ENCODE measurements at regions not wholly inside any gene's neighbourhood (a gene's known extent, or its start where the extent isn't known, plus 50 kb on each side); places are given as distances from the start of the nearest gene placed in this dataset.

DNA sequence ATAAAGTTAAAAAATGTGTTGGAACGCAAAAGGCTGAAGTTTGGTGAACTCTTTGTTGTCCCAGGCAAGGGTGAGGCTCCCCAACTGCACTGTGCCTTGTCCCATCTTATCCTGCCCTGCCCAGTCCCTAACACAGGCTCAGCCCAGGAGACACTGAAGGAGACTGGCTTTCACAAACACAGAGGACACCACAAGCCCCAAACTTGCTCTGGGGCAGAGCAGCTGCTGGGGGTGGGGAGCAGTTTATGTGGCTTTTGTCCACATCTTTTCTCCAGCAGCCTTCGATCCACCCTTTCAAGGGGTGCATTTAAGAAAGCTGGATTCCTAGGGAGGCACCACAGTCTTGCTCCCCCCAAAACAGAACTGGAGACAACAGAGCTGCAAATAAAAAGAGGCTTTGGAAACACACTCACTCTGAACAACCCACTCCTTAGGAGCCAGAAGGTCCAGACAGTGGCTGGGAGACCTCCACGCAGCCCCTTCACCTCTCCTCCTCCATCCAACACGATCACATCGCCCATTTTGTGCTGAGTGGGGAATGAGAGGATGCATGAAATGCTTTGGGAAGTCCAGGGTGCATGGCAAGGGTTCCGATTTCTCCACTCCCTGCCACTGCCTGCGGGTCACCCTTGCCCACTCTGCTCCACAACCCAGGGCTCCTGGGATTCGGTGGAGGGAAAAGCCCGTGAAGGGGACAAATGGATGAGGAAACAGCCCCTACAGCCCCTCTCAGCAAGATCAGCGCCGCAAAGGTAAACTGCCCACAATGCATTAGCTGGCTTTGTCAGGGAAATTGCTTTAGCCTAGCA, 260.5 kb upstream of the TLE3 start:
- no peak for DNase-seq

DNA sequence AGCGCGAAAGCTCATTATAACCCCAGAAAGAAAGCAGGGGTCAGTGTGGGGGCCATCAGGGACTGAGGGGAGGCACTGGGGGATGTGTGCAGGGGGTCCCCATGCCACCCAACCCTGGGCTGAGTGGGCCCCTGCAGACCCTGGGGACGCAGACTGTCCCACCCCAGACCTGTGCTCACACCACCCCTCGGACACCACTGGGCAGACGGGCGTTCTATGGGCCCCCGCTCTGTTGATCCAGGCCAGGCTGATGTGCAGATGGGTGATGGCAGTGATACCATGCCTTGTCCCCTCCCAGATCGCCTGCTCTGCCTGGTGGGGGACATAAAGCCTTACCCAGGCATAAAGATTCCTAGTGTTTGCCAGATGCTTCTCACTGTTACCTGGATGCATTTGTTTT, 259.7 kb upstream of the TLE3 start:
- no peak for DNase-seq

DNA sequence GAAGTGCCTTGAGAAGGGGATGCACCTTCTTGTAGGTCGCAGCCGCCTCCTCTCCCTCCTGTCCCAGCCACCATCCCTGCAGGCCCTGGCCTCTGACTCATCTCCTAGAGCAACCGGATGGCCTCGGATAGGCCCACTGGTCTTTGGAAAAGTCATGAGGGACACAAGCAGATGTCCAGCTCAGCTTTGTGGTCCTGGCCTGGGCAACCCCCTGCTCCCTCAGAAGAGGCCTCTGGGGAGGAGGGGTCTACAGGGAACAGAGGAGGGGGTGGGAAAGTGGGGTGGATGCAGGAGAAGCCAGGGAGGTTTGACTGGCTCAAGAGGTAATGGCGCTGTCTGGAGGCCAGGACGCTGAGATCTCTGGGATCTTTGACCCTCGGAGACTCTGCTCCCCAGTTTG, 259.2 kb upstream of the TLE3 start:
- DNase-seq, result no peak

DNA sequence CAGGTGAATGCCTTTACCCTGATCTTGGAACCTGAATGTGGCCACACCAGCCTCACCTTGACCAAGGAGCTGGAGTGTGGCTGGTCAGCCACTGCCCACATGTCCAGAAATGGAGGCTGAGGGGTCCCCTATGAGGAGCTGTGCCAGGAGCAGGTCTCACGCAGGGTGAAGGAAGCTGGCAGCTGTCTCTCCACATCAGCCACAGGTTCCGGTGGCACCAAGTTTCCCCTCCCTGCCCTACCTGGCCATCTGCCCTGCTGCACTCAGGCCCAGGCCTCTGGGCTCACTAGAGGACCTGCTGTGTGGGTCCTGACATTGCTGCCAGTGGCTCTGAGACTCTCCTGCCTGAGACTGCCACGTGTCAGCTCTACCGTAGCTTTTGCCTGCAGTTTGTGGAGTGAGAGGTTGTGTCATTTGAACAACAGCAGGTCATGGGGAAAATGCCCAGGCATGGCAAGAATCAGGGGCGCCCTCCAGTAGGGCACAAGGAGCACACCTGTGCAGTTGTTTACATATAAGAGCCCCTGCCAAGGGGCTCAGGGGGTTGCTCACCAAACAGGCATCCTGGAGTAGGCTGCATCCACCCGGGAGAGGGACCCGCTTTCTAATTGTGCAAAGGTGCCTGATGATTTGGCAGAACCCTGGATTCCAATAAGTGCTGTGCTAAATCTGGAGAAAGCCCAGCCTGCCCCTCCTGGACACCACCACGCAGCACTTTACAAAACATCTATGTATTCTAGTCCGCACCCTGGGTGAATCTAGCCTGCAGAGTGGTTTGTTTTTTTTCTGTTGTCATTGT, 258.5 kb upstream of the TLE3 start:
- DNase-seq, result no peak

DNA sequence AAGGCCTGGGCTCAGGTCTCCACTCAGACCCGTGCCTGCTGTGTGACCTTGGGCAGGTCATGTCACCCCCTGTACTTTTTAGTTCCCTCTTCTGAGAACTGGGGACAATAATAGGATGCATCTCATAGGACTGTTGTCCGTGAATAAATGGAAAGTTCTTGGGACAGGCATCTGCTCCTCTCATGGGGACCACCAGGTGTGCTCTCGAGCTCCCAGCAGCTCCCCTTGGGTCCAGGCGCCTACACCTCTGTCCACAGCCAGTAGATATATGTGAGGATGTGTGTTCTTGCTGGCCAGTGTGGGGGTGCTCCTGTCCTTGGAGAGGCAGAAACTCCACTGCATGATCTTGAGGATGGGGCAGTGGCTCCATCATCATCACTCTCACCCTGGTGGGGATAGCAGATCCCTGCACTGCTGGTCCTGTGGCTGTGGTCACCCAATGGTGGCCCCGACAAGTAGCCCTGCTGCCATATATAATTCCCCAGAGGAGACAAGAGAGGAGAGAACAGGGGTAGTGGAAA, 257.6 kb upstream of the TLE3 start:
- no peak for DNase-seq

DNA sequence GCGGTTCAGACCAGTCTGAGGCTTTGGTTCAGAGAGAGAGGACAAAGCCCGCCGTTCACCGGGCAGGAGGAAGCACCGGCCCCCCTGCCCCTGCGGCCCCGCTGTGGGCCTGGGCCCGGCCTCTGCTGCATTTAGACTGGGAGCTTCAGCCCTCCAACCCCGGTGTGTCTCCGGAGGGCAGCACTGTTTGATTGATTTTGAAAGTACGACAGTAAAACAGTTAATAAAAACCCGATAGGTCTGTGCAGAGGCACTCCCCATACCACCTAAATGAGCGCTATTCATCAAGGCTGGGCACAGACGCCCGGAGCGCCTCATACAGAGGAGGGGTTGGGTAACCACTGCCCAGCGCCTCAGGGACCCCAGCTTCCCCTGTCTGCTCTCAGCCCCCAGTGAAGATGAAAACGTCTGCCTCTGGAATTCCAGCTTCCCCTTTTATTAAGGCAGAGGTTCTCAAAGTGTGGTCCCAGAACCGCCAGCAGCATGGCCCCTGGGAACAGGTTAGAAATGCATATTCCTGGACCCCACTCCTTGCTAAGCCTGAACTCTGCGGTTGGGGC, 256.7 kb upstream of the TLE3 start:
- DNase-seq, result no peak

DNA sequence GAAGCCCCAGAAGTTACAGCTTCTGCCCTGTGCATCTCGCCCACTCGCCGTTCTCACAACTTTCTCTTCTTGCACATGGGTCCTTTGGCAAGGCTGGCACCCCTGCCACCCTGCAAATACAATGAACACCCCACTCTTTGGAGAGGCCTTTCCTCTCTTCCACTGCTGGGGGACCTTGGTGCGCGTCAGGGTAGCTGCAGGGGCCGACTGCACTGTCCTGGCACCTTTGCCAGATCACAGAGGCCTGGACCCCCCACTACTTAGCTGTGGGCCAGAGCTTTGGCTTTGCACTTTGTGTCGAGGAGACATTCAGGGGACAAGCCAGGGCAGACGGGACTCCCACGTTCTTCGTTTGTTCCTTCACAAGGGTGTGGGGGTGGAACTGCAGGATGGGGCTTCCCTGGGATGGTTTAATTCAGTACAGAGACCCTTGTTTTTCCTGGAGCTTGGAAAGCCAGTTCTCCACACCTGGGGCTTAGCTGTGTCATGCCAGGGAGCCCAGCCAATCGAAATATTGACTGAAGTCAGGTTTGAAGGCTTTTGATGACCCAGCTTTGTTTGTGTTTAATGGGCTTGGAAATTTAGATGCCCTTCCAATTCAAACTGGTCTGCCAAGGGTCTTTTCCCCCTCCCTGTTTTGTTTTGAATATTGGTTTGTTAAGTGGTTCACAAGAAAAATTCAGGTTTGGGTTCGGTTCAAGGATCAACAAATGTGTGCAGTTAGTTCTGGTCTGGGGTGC, 256.1 kb upstream of the TLE3 start:
- no peak for DNase-seq

DNA sequence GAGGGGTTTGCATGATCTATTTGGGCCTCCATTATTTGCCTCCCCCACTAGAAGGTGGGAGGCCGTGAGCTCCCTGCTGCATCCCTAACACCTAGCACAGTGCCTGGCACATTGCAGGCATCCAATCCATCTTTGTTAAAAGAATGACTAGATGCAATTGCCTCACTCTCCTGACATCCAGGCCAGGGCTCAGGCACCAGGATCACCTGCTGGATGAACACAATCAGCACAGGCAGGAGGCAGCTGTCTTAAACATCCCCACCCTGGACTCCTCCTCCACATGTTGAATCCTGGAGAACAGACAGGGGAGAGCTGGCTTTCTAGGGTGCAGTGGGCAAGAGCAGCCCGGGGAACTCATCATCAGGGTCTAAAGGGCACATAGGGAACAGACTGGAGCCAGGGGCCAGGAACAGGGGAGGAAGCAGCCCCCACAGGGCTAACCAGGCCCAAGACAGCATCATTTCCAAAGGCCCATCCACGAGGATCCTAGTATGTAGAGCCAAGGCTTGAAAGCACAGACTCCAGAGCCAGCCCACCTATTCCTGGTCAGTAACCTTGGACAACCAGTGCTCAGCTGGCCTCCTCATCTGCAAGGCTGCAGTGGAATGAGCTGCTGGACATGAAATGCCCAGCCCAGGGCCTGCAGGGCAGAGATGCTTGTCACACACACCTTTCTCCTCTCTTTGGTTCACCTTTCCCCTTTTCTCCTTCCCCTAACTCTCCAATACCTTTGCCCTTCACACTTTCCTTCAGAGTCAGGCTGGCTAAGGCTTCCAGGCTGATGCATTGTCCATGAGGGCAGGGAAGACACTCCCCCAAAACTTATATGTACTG, 254.4 kb upstream of the TLE3 start:
- no peak for DNase-seq

DNA sequence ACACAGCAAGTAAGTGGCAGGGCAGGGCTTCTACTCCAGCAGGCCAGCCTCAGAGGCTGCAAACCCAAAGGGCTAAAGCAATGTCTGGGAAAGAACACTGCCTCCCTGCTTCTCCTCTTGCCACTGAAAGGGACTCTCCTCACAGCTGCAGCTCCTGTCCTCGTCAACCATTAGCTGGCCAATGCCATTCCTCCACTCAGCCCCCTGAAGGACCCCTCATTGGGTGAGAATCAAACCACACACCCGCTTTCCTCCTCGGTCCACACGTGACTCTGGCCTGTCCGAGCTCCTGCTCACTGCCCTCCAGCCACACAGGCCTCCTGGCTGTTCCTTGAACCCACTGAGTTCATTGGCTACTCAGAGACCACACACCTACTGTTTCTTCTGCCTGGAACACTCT, 253.7 kb upstream of the TLE3 start:
- DNase-seq, result no peak

DNA sequence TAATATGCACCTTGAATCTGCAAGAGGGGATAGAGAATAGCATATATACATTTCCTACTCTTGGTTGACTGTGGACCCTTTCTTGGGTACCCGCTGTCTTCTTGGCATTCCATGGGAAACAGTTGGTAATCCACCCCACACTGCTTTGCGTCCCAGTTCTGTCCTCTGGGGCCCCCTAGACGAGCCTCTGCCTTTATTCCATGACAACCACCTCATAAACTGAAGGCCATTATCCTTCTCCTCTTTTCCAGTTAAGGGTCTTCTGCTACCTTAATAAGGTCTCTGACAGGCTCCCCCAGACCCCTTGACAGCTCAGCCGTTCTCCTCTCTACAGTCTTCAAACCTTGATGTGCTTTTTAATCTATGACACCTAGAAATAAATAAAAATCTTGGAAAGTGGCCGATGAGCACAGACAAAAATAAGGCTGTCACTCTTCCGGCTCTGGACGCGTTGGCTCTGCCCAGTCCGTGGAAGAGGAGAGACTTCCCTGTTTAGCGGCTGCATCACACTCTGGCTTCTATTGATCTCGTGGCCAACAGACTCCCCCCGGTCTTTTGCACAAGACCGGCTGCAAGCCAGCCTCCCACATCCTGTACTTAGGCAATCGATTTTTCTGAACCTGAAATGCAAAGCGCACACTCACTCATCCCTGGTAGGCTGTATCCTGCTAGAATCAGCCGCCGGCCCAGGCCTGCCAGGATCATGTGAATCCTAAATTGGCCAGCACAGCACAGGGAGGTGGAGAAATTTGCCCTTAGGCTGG, 251.0 kb upstream of the TLE3 start:
- DNase-seq, result no peak

DNA sequence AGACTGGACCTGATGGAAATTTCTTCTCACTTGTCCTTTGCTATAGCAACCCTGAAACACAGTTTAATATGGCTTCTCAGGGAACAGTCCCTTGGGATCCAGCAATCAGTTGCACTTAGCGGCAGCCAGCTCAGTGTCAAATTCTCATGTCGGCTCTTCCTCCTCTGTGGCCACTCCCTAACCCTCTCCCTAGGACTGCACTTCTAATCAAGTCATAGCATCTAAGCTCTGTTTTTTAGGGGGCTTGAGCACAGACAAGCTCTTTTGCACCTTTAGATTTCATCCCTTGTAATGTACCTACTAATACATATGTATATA, 250.5 kb upstream of the TLE3 start:
- no peak for DNase-seq

DNA sequence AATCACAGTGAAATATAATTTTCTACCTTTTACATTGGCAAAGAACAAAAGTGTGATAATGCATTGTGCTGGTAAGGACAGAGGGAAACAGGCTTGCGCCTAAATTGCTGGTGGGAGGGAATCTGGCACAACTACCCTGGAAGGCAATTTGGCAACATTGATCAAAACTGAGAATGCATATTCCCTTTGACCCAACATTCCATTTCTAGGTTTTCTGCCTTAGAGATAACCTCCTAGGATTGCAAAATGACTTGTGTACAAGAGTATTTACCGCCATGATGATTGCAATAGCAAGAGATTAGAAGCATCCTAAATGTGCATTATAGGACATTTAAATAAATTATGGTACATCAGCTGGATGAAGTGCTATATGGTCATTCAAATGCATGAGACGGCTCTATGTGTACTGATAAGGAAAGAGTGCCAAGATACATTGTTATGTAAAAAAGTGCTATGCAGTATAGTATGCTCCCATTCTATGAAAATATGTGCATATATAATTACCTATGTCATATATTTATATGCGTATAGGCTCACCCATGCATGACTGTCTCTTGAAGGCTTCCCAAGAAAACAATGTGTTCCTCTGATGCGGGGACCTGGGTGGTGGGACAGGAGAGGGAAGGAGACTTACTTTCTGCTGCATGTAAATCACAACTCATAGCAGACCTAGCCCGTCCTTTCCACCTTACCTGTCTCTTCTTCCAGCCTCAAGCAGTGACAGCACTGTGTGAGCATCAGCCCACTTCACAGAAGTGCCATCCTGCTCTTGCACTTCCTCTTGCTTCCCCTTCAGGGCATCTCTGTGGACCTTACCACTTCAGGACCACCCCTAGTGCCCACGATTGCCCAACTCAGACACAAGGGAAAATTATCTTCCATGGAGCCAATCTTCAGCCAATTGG, 249.9 kb upstream of the TLE3 start:
- no peak for DNase-seq

DNA sequence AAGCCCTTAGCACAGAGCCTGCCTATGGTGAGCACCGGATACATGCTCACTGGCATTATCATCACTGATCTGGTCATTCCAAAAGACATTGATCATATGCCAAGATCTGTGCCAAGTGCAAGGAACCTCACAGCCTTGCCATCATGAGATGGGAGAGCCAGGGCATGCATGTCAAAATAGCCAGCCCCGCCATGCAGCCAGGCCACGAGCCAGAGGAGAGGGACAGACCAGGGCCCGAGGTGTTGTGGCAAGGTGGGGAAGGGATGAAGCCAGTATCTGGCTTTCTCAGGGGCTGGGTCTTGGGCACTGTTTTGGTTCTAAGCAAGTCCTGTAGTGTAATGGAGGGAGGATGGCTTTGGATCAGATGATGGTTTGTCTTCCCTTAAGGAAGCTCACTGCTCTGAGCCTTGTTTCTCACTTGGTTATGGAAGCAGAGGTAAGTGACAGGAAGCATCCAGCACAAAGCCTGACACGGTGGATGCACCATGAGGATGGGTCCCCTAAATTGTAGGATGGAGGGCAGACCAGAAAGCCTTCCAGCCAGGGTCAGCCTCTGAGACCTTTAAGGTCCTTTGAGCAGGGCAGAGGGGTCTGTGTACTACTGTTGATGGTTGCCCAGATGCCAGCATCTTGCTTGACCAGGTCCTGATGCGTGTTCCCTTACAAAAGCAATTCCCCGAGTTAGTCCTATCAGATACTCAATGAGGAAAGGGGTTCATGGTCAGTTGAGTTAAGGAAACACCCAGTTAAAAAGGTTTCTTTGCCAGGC, 247.7 kb upstream of the TLE3 start:
- no peak for DNase-seq

DNA sequence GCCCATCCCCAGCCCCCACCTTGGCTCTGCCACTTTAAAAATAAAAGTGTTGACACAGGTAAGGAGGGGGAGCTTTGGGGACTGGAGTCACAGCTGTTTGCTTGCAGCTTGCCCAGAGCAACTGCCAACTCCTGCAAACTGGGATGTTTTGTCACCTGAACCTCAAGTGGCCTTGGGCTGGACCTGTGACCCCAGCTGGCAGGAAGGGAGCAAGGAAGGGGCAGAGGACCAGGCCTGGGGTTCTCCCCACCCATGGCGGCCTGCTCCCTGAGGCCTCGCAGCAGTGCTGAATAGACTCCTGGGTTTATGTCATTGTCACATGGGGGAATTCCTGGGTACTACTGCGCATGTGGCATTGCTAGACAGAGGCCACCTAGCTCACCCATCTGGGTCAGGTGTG, 246.9 kb upstream of the TLE3 start:
- no peak for DNase-seq

DNA sequence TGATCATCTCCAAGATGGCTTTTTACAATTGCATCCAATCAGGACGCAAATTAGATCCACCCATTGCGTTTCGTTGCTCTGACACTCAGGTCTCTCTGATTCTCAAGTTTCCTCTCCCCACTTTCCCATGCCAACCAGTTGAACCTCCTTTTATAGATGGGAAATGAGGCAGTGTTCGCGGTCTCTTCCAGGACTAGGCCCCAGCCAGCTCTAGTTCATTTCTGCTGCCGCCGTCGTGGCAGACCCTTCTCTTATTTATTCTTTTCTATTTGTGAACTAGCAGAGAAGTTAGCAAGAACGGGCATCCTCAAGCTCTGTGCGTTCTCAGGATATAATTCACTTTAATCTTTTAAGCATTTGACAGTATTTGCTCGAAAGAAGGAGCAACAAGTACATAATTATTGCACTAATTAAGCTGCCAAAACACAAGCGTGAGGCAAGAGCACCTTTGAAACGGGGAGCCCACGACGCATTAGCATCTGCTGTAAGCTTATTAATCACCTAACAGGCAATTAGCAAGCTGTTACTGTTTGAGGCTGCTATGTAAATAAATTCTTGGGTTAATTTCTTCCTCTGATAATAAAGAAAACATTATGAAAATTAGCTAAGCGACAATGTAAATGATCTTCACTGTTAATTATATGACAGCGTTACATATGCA, 246.4 kb upstream of the TLE3 start:
- DNase-seq, result no peak

DNA sequence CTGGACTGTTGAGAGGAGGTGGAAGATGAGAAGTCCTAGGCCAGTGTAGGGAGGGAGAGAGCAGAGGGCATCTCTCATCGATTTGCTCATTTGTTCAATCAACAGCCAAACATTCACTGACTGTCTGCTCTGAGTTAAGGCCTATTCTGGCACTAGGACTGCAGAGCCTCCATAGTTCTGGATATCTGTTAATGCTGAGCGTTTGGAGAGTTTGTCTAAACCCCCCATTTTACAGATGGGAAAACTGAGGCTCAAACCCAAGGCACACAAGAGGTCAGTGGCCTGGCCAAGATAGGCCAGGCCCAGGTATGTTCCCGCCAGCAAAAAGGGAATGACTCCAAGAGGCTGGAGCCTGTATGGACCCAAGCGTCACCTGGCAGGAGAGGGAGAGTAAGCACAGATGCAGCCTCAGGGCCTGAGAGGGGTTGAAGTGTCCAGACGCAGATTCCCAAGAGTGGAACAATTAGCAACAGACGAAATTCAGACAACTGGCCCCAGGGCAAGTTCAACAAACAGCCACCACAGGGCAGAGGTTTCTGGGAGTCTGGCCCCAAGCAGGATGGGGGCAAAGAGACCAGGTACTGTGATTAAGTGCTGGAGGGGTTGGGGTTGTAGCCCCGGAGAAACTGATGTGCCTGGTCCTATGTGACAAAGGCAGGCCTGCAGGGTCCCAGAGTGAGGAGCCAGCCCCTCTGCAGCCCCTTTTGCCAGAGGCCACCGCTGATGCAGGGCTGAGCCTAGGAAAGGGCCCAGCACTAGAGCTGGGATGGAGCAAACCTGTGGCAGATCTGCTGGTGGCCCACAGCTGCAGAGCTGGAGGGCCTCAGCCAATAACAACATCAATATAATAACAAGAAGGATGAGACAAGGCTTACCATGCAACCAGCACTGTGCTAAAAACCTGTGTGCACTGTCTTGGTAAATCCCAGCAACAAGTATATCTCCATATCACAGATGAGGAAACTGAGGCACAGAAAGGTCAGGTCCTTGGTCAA, 245.1 kb upstream of the TLE3 start:
- no peak for DNase-seq

DNA sequence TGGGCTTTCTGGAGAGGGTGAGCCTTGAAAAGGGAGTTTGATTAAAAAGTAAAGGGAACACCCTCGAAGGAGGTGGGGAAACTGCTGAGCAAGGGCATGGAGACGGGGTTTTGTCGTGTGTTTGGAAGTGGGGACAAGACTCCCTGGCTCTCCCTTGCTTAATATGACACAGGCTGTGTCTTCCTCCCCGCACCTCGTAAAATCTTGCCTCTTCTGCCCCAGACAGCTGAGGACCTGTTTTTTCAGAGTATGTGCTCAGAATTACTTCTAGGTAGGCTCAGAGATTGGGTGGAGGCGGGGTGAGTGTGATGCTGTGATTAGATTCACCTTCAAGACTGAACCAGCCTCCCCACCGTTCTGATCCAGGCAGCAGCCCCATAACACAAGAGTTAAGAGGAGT, 244.4 kb upstream of the TLE3 start:
- no peak for DNase-seq

DNA sequence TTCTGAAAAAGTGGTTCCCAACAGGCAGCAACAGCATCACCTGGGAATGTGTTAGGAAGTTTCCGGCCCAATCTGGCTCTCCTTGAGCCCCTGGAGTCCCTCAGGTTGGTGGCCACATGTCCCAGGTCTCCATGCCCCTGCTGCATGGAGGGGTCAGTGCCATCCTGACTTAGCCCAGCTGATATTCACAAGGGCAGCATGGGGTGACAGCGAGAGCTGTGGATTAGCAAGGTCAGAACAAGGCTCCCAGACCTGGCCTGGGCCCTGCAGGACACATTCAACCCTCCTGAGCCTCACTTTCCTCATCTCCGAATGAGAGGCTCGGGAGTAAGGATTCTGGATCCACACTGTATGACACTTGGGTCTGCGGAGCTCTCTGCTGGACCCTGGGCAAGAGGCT, 243.8 kb upstream of the TLE3 start:
- DNase-seq, result no peak
